DOHH2 (cell line): ENCODE measurements at regions not wholly inside any gene's neighbourhood (a gene's known extent, or its start where the extent isn't known, plus 50 kb on each side); places are given as distances from the start of the nearest gene placed in this dataset.

Experiments
- CTCF ChIP-seq: fragments of 200-600 bp; sonication (generic); IDR thresholded peaks from one replicate; pipeline ENCODE4 v1.5.1; 2014; ENCODE audit warnings: antibody characterized with exemption, mild to moderate bottlenecking, low read depth, low read length; ENCODE audit not compliant: poor library complexity, severe bottlenecking
- EZH2phosphoT487 ChIP-seq: fragments of 200-600 bp; sonication (generic); IDR thresholded peaks from 2 replicates; pipeline ENCODE4 v1.6.1; 2017; ENCODE audit warnings: borderline replicate concordance, mild to moderate bottlenecking, antibody characterized with exemption, low read length, moderate library complexity, mixed read lengths

GRCh38 chr2:66122516-66122915, 312.4 kb upstream of the MEIS1 start:
- no peak for TF ChIP-seq CTCF
- no peak for TF ChIP-seq EZH2phosphoT487
